ENCODE measurements at regions not wholly inside any gene's neighbourhood (a gene's known extent, or its start where the extent isn't known, plus 50 kb on each side); places are given as distances from the start of the nearest gene placed in this dataset.
A peak's percentile ranks its signal among the peaks of the same experiment; 100 is the strongest.

DNA sequence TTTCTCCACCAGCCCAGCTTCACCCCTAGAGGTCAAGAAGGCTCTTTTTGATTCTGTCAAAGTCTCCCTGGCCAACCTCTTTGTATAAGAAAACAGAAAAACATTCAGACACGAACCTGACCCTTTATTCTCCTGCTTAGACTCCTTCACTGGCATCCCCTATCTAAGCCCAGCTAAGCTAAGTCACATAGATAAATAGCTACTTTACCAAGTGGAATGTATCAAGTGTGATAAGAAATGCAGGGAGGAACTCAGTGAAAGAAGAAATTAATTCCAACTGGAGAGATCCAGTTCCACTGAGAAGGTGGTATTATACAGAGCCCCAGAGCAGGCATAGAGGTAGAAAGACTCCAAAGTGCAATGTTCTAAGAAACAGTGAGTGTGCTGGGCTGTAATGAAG lies 489.5 kb downstream of the TNS1 start:
- DNase-seq (ENCODE audit: low read depth, low spot score) (no peak), FAIRE-seq (no peak)
- Histone ChIP-seq H4K20me1 (ENCODE audit: control insufficient read depth, extremely low read depth, insufficient read depth, low read length) (no peaks in the 10 kb centered on the region), H3K36me3 (ENCODE audit: control insufficient read depth in 2 of 2, extremely low read depth in 1 of 2, insufficient read depth in 2 of 2, low read length in 2 of 2) (no peaks in the 10 kb centered on the region), H3K4me3 (ENCODE audit: control insufficient read depth in 2 of 3, extremely low read depth in 1 of 3, insufficient read depth in 2 of 3, low read depth in 1 of 3, low read length in 3 of 3) (no peak overlapping the region), H3K27me3 (ENCODE audit: control insufficient read depth, extremely low read depth, insufficient read depth, low read length) (no peaks in the 10 kb centered on the region), H3K27ac (ENCODE audit: control insufficient read depth, insufficient read depth, low read length) (no peak overlapping the region), H3K9ac (ENCODE audit: control insufficient read depth, extremely low read depth, insufficient read depth, low read length) (no peak overlapping the region), H3K4me1 (ENCODE audit: control insufficient read depth, extremely low read depth, insufficient read depth, low read length) (peaks cover 4% of the 10 kb centered on the region), H3K9me3 (ENCODE audit: control insufficient read depth, low read depth, low read length) (no peaks in the 10 kb centered on the region), H3K79me2 (ENCODE audit: control insufficient read depth, insufficient read depth, low read length) (no peaks in the 10 kb centered on the region), H3K4me2 (ENCODE audit: control insufficient read depth, extremely low read depth, insufficient read depth, low read depth, low read length) (no peak overlapping the region), H2AFZ (ENCODE audit: control insufficient read depth, low read length) (no peak overlapping the region), H3K9me1 (ENCODE audit: control insufficient read depth, extremely low read depth, insufficient read depth, low read length) (no peaks in the 10 kb centered on the region)
- dilution Hi-C loops (cut with MboI; ENCODE audit: extremely low pct_ligation_motif_present, low sequenced_read_pairs), result loop anchor here (25.0 kb wide), 1 partner anchor 199 kb away; no protein-coding TSS in a partner anchor
- TF ChIP-seq, protein P1, sequence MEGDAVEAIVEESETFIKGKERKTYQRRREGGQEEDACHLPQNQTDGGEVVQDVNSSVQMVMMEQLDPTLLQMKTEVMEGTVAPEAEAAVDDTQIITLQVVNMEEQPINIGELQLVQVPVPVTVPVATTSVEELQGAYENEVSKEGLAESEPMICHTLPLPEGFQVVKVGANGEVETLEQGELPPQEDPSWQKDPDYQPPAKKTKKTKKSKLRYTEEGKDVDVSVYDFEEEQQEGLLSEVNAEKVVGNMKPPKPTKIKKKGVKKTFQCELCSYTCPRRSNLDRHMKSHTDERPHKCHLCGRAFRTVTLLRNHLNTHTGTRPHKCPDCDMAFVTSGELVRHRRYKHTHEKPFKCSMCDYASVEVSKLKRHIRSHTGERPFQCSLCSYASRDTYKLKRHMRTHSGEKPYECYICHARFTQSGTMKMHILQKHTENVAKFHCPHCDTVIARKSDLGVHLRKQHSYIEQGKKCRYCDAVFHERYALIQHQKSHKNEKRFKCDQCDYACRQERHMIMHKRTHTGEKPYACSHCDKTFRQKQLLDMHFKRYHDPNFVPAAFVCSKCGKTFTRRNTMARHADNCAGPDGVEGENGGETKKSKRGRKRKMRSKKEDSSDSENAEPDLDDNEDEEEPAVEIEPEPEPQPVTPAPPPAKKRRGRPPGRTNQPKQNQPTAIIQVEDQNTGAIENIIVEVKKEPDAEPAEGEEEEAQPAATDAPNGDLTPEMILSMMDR (optimal IDR thresholded peaks at IDR 0.05 in 1 of 3, IDR thresholded peaks at IDR 0.05 in 1 of 3, conservative IDR thresholded peaks at IDR 0.05 in 1 of 3; ENCODE audit: extremely low read depth in 1 of 3, insufficient read depth in 2 of 3, low read length in 3 of 3), result no peak
- TF ChIP-seq EZH2 (IDR thresholded peaks at IDR 0.05; ENCODE audit: low read length), result no peak

DNA sequence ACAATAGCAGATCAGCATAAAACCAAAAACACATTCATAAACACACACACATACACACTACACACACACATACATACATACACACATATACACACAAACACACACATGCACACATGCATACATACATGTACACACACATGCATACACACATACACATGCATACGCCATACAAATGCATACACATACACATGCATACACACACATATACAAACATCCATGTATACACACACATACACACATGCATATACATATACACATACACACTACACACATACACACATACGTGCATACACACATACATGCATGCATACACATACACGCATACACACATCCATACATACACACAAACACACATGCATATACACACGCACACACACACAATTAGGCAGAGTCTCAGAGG lies 490.1 kb downstream of the TNS1 start:
- Histone ChIP-seq H3K27me3 (ENCODE audit: control insufficient read depth, extremely low read depth, insufficient read depth, low read length) (no peaks in the 10 kb centered on the region), H3K9ac (ENCODE audit: control insufficient read depth, extremely low read depth, insufficient read depth, low read length) (no peak overlapping the region), H3K27ac (ENCODE audit: control insufficient read depth, insufficient read depth, low read length) (no peak overlapping the region), H3K4me1 (ENCODE audit: control insufficient read depth, extremely low read depth, insufficient read depth, low read length) (peaks cover 4% of the 10 kb centered on the region), H3K4me3 (ENCODE audit: control insufficient read depth in 2 of 3, extremely low read depth in 1 of 3, insufficient read depth in 2 of 3, low read depth in 1 of 3, low read length in 3 of 3) (no peak overlapping the region), H2AFZ (ENCODE audit: control insufficient read depth, low read length) (no peak overlapping the region), H3K36me3 (ENCODE audit: control insufficient read depth in 2 of 2, extremely low read depth in 1 of 2, insufficient read depth in 2 of 2, low read length in 2 of 2) (no peaks in the 10 kb centered on the region), H3K79me2 (ENCODE audit: control insufficient read depth, insufficient read depth, low read length) (no peaks in the 10 kb centered on the region), H3K4me2 (ENCODE audit: control insufficient read depth, extremely low read depth, insufficient read depth, low read depth, low read length) (no peak overlapping the region), H3K9me1 (ENCODE audit: control insufficient read depth, extremely low read depth, insufficient read depth, low read length) (no peaks in the 10 kb centered on the region), H4K20me1 (ENCODE audit: control insufficient read depth, extremely low read depth, insufficient read depth, low read length) (no peaks in the 10 kb centered on the region), H3K9me3 (ENCODE audit: control insufficient read depth, low read depth, low read length) (no peaks in the 10 kb centered on the region)
- dilution Hi-C loops (cut with MboI; ENCODE audit: extremely low pct_ligation_motif_present, low sequenced_read_pairs), result loop anchor here (25.0 kb wide), 1 partner anchor 200 kb away; no protein-coding TSS in a partner anchor
- FAIRE-seq (peak; percentile 60), DNase-seq (ENCODE audit: low read depth, low spot score) (no peak)
- no peak for TF ChIP-seq EZH2 (IDR thresholded peaks at IDR 0.05; ENCODE audit: low read length)
- TF ChIP-seq, protein P1 (optimal IDR thresholded peaks at IDR 0.05 in 1 of 3, IDR thresholded peaks at IDR 0.05 in 1 of 3, conservative IDR thresholded peaks at IDR 0.05 in 1 of 3; ENCODE audit: extremely low read depth in 1 of 3, insufficient read depth in 2 of 3, low read length in 3 of 3), result no peak

Data from keratinocyte (primary cell).